Effector memory CD8-positive, alpha-beta T cell (primary cell): ENCODE measurements at regions not wholly inside any gene's neighbourhood (a gene's known extent, or its start where the extent isn't known, plus 50 kb on each side); places are given as distances from the start of the nearest gene placed in this dataset.
"Not testable (repeated sequence)": the region's sequence is repeated elsewhere in the genome, so short reads cannot be mapped to it uniquely, and the experiment has no call there.

Experiments
- ATAC-seq: fragments of 150-1000 bp; cut with Tn5 transposase; replicated peaks from 2 replicates; pipeline ENCODE4 v1.10.0; 2021; ENCODE audit warnings: mild to moderate bottlenecking, moderate library complexity
- DNase-seq, 3 experiments: peaks; one replicate each; pipeline ENCODE4 v3.0.0; 2021
- H3K27ac Mint-ChIP-seq, 2 donors: one replicate each; pipeline ENCODE4 v1.8.0; 2022; ENCODE audit warnings: mild to moderate bottlenecking in 2 of 2, mixed read lengths in 2 of 2, moderate library complexity in 2 of 2
- H3K27me3 Mint-ChIP-seq, 2 donors: one replicate each; pipeline ENCODE4 v1.8.0; 2022; ENCODE audit warnings: mixed read lengths in 2 of 2
- H3K36me3 Mint-ChIP-seq: one replicate; pipeline ENCODE4 v1.8.0; 2022; ENCODE audit warnings: mild to moderate bottlenecking, moderate library complexity, mixed read lengths; ENCODE audit not compliant: insufficient read depth
- H3K4me1 Mint-ChIP-seq, 2 donors: one replicate each; pipeline ENCODE4 v1.8.0; 2022; ENCODE audit warnings: low read depth in 2 of 2, mixed read lengths in 2 of 2
- H3K4me3 Mint-ChIP-seq, 2 donors: one replicate each; pipeline ENCODE4 v1.8.0; 2022; ENCODE audit warnings: mild to moderate bottlenecking in 2 of 2, mixed read lengths in 2 of 2, moderate library complexity in 2 of 2
- H3K9me3 Mint-ChIP-seq, 2 donors: one replicate each; pipeline ENCODE4 v1.8.0; 2022; ENCODE audit warnings: mixed read lengths in 2 of 2

GRCh38 chr22:22960307-22960706 lies 72.7 kb downstream of the IGLL5 start:
- ATAC-seq: no peak
- no peak for DNase-seq
- H3K36me3 Mint-ChIP-seq: no peaks in the 10 kb centered on the region
- H3K27me3 Mint-ChIP-seq: peaks cover 5 to 42% of the 10 kb centered on the region in 2 donors
- no peak overlapping the region for H3K27ac Mint-ChIP-seq
- no peak overlapping the region for H3K4me3 Mint-ChIP-seq
- H3K4me1 Mint-ChIP-seq: peaks cover 0 to 2% of the 10 kb centered on the region in 2 donors
- H3K9me3 Mint-ChIP-seq: no peaks in the 10 kb centered on the region

DNA sequence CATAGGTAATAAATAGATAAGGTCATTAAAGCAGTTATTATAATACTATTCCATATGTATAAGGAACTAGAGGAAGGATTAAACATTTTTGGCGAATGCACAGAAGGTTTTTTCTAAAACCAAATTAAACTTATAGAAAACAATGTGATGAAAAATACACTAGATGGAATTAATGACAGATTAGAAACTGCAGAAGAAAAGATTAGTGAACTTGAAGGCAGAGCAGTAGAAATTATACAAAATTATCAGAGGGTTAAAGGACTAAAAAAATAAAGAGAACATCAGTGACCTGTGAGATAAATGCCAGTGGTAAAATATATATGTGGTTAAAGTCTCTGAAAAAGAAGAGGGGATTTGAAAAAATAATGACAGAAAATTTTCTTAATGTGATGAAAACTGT lies 74.0 kb downstream of the IGLL5 start:
- DNase-seq (no peak), ATAC-seq (no peak)
- Mint-ChIP-seq H3K36me3 (no peaks in the 10 kb centered on the region), H3K4me3 (no peak overlapping the region), H3K27ac (no peak overlapping the region), H3K4me1 (no peaks in the 10 kb centered on the region), H3K27me3 (peaks cover 12 to 40% of the 10 kb centered on the region in 2 donors), H3K9me3 (no peaks in the 10 kb centered on the region)

DNA sequence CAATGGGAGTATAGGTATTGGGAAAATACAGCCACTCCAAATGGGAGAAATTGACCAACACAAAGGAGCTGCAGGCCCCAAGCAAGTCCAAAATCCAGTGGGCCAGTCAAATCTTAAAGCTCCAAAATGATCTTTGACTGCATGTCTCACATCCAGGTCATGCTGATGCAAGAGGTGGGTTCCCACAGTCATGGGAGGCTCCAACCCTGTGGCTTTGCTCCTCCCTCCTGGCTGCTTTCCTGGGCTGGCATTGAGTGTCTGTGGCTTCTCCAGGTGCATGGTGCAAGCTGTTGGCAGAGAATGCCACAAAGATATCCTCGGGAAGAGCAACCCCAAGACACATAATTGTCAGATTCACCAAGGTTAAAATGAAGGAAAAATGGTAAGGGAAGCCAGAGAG lies 80.8 kb downstream of the IGLL5 start:
- Mint-ChIP-seq H3K9me3 (no peaks in the 10 kb centered on the region), H3K4me3 (no peak overlapping the region), H3K36me3 (no peaks in the 10 kb centered on the region), H3K27me3 (peaks cover 61 to 75% of the 10 kb centered on the region in 2 donors), H3K27ac (no peak overlapping the region), H3K4me1 (no peaks in the 10 kb centered on the region)
- ATAC-seq: no peak
- no peak for DNase-seq

- H3K4me3 Mint-ChIP-seq, ATAC-seq, DNase-seq, H3K36me3 Mint-ChIP-seq, H3K9me3 Mint-ChIP-seq, H3K4me1 Mint-ChIP-seq, H3K27ac Mint-ChIP-seq: not testable (repeated sequence)
- peaks cover 63 to 70% of the 10 kb centered on the region in 2 donors for H3K27me3 Mint-ChIP-seq
Measured at GRCh38 chr22:22972605-22973004, 85.0 kb downstream of the IGLL5 start.

DNA sequence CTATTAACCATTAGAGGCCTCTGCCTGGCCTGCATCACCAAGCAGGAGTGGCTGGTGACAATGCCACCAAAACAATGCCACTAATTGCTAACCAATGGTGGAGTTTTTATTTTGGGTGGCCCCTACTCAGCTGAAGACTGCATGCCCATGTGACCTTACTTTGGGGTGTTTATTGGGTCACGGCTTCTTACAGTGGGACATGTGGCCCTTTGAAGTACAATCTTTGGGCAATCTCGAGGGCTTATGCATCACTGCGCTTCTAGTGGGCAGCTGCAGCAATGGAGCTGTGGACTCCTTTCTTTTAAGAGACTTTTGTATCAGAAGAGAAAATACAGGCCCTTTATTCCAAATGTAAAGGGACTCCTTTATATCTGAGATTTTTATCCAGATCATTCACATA lies 85.7 kb downstream of the IGLL5 start:
- Mint-ChIP-seq H3K36me3 (no peaks in the 10 kb centered on the region), H3K4me1 (no peaks in the 10 kb centered on the region), H3K4me3 (no peak overlapping the region), H3K27ac (no peak overlapping the region), H3K9me3 (no peaks in the 10 kb centered on the region), H3K27me3 (peaks cover 55 to 63% of the 10 kb centered on the region in 2 donors)
- ATAC-seq (no peak), DNase-seq (no peak)

- no peaks in the 10 kb centered on the region for H3K36me3 Mint-ChIP-seq
- H3K27me3 Mint-ChIP-seq: peaks cover 47 to 55% of the 10 kb centered on the region in 2 donors
- ATAC-seq (no peak), DNase-seq (no peak)
- H3K9me3 Mint-ChIP-seq: no peaks in the 10 kb centered on the region
- no peaks in the 10 kb centered on the region for H3K4me1 Mint-ChIP-seq
- no peak overlapping the region for H3K4me3 Mint-ChIP-seq
- no peak overlapping the region for H3K27ac Mint-ChIP-seq
Measured at GRCh38 chr22:22974156-22974555, 86.5 kb downstream of the IGLL5 start.

DNA sequence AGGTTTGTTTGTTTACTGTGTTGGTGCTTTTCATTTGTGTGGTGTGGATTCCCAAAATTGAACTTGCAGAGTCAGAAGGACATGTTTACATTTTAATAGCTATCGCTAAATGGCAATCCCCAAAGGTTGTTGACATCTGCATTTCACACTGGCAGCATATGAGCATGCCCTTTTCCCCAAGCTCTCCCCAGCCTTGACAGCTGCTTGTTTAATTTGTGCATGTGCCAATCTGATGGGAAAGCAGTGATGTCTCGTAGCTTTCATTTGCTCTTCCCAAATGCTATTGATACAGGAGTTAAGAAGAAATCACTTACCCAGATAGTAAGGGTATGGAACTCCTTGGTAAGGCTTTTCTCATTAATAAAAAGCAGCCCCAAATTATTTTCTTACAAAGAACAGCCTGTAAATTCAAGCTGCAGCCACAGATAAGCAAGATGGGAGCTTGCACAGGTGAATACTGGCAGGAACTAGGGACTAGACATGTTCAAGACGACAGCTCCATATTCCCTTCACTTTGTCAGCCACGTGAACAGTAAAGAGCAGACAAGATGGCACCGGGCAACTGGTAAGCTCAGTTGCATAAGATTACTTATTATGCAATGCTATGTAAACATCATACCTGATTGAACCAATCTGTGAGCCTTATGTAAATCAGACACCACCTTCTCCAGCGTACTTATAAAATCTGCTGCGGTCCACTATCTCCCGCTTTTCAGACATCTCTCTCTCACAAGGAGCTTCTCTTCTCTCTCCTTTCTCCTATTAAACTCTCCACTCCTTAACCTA lies 87.4 kb downstream of the IGLL5 start:
- H3K9me3 Mint-ChIP-seq: no peaks in the 10 kb centered on the region
- no peak overlapping the region for H3K27ac Mint-ChIP-seq
- no peaks in the 10 kb centered on the region for H3K36me3 Mint-ChIP-seq
- peaks cover 39 to 46% of the 10 kb centered on the region in 2 donors for H3K27me3 Mint-ChIP-seq
- no peak for ATAC-seq
- H3K4me3 Mint-ChIP-seq: no peak overlapping the region
- no peaks in the 10 kb centered on the region for H3K4me1 Mint-ChIP-seq
- DNase-seq: no peak

DNA sequence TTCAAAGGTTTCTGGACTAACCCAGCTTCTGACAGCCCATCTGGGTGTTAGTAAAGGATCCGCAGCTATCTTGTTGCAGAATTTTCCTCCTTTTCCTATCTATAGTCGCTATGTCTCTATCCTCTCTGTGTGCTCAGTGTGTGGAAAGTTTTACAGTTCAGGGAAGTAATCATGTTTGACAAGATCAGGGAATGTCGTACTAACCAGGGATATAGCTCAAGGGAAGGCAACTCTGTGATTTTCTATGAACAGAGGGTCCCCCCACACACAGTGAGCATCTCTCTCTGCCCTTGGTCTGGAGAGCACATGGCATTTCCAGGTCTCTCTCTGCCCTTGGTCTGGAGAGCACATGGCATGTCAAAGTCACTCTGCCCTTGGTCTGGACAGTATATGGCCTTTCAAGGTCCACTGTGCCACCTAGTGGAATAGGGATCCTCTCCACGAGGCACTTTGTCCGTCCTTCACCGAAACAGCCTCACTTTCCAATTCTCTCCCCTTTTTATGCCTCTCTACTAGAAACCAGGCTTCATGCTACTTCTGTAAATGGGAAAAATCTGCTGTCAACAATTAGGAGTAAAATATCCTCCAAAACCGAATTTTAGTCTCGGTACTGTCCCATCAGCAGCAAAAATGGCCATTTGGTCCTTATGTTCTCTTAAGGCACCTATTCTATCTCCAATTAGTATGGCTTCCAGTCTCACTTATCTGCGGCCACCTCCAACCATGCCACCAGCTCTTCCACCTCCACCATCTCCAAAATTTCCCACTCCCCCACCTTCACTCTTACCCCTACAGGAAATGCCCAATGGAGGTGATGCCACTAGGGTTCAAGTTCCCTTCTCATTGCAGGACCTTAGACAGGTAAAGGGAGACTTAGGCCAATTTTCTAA lies 88.7 kb downstream of the IGLL5 start:
- Mint-ChIP-seq H3K4me1 (no peaks in the 10 kb centered on the region), H3K4me3 (no peak overlapping the region), H3K9me3 (no peaks in the 10 kb centered on the region), H3K27me3 (peaks cover 30 to 33% of the 10 kb centered on the region in 2 donors), H3K36me3 (no peaks in the 10 kb centered on the region), H3K27ac (no peak overlapping the region)
- DNase-seq (no peak), ATAC-seq (no peak)

DNA sequence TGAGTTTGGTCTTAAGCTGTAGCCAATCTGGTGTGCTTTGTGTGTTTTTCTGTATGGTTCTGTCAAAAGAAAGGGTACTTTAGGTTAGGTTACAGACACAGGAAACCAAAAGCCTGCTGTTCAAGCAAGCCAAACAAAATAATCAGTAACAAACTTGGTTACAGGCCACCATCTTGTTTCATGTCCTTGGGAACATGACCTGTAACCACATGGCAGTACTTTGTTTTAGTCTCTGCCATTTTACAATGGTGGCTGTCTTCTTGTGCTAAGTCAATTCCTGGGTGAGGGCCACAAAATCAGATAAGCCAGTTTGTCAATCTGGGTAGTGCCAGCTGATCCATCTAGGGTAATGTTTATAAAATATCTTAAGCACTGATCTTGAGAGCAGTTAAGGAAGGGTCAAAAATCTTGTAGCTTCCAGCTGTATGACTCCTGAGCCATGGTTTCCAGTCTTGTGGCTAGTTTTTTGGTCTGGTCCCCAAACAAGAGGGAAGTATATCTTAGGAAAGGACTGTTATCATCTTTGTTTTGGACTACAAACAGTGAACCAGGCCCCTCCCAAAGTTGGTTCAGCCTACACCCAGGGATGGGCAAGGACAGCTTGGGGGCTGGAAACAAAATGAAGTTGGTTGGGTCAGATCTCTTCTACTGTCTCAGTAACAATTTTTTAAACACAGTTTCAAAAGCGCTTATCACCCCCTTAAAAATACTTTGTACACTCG lies 90.0 kb downstream of the IGLL5 start:
- Mint-ChIP-seq H3K9me3 (no peaks in the 10 kb centered on the region), H3K4me3 (no peak overlapping the region), H3K36me3 (no peaks in the 10 kb centered on the region), H3K4me1 (no peaks in the 10 kb centered on the region), H3K27ac (no peak overlapping the region), H3K27me3 (peaks cover 25 to 30% of the 10 kb centered on the region in 2 donors)
- no peak for DNase-seq
- ATAC-seq: no peak

GRCh38 chr22:22978637-22979036 lies 91.0 kb downstream of the IGLL5 start:
- no peaks in the 10 kb centered on the region for H3K36me3 Mint-ChIP-seq
- ATAC-seq (no peak), DNase-seq (no peak)
- no peak overlapping the region for H3K27ac Mint-ChIP-seq
- no peaks in the 10 kb centered on the region for H3K9me3 Mint-ChIP-seq
- H3K4me1 Mint-ChIP-seq: no peaks in the 10 kb centered on the region
- peaks cover 25 to 30% of the 10 kb centered on the region in 2 donors for H3K27me3 Mint-ChIP-seq
- H3K4me3 Mint-ChIP-seq: no peak overlapping the region

- Mint-ChIP-seq H3K27ac (no peak overlapping the region), H3K4me1 (no peaks in the 10 kb centered on the region), H3K36me3 (no peaks in the 10 kb centered on the region), H3K9me3 (no peaks in the 10 kb centered on the region), H3K4me3 (no peak overlapping the region), H3K27me3 (peaks cover 25 to 30% of the 10 kb centered on the region in 2 donors)
- DNase-seq (no peak), ATAC-seq (no peak)
Measured at GRCh38 chr22:22979121-22979724, 91.1 kb upstream of the GNAZ start.

DNA sequence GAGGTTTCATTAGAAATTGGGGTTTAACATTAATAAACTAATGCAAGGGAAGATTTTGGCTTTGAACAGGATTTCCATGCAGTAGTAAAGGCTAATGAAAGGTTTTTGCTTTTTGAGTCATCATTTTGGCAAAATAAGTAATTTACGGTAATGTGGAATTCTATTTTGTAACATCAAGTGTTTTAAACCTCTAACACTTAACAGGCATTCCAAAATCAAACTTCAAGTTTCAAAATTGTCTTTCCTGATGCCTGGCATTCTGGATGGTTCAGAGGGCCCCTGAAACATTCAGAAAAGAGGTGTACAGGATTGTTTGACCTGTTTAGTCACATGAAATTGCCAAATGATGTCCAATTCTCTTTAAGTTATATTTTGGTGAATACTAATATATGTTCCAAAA lies 90.4 kb upstream of the GNAZ start:
- Mint-ChIP-seq H3K9me3 (no peaks in the 10 kb centered on the region), H3K4me3 (no peak overlapping the region), H3K36me3 (no peaks in the 10 kb centered on the region), H3K27me3 (peaks cover 21 to 30% of the 10 kb centered on the region in 2 donors), H3K4me1 (no peaks in the 10 kb centered on the region), H3K27ac (no peak overlapping the region)
- no peak for ATAC-seq
- DNase-seq: no peak
